GM18507 (cell line): ENCODE measurements at regions not wholly inside any gene's neighbourhood (a gene's known extent, or its start where the extent isn't known, plus 50 kb on each side); places are given as distances from the start of the nearest gene placed in this dataset.
A peak's percentile ranks its signal among the peaks of the same experiment; 100 is the strongest.

Experiments used
- DNase-seq: peaks from one replicate; pipeline ENCODE4 v3.0.0; 2011; ENCODE audit warnings: low read depth; ENCODE audit not compliant: insufficient read length; ENCODE audit errors: extremely low spot score
- FAIRE-seq: peaks from 2 replicates; lab custom pipeline; 2011; peaks lifted over from hg19 to GRCh38; lab: Jason Lieb, UNC

DNA sequence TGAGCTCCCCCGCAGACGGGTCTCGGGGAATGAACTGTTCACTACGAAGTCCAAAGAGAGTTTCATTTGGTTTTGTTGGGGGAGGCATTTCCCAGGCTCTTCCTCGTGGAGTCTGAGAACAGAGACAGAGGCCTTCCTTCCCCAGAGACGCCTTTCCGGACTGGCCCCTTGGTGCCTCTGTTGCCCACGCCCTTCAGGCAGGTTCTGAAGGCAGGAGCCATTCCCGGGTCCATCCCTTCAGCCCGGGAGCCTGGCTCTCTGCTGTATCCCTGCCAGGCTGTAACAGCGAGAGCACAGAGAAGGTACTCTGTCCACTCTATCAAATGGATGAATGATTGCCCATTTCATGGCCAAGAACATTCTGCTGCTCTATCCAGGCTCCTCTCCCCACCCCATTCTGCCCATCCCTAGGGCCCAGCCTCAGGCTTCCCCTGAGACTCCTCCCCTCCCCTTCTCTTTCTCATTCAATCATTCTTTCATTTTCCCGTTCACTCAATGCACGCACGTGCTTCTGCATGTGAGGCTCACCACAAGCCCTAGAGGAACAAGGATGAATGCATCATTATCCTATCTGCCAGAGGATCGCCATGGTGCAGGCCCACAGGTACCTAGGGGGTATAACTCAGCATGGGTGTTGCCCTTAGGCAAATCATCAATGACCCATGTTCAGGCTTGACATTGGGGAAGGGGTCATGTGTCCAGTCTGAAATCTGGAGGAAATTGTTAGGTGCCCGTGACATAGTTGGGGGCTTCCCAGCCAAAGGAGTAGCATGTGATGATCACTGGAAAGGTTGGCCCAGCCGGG lies 298.6 kb downstream of the ZNF536 start:
- DNase-seq (no peak), FAIRE-seq (no peak)

DNA sequence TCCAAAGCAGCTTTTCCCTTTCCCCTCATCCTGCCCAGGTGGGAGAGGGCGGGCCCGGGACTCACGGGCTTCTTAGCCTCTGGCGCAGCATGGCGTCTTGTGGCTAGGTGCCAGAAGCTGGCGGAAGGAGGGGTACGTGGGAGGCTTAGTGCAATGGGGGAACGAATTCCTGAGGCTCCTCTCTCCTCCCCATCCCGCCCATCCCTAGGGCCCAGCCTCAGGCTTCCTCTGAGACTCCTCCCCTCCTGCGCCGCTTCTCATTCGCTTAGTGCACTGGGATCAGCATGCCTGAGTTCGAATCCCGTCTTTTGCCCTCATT lies 297.8 kb downstream of the ZNF536 start:
- FAIRE-seq (no peak), DNase-seq (no peak)

- no peak for FAIRE-seq
Observed at GRCh38 chr19:30669329-30670010, 297.3 kb downstream of the ZNF536 start.

DNA sequence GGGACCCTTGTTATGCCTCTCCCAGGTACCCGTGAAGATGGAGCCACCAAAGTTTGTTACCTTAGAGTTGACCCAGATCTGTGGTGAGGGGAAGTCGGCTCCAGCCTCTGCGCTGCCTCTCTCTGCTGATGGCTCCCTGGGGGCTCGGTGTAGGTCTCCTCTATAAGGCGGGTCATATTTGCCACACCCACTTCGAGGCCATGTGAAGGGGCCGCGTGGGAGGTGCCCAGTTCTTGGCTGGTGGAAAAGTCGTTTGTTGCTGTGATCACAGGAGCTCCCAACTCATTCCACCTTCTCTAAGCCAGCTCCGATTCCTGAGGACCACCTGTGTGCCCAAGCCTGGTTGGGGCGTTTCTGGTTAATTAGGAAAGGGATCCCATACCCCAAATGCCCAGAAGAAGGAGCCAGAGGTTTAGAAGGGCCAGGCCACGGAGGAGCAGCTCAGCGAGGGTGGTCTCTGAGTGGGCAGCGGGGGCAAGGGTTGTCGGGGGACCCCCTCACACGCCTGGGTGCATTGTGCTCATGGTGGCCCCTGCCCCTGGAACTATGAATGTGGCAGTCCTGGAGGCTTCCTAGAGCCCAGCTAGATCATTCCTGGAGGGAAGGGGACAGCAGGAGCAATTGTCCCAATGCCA lies 296.5 kb downstream of the ZNF536 start:
- FAIRE-seq: no peak

More at GRCh38 chr19:30669329-30670010, 297.3 kb downstream of the ZNF536 start:
- no peak for DNase-seq

GRCh38 chr19:30667746-30668145 lies 295.6 kb downstream of the ZNF536 start:
- FAIRE-seq: no peak
- no peak for DNase-seq

More for the DNA sequence above, 296.5 kb downstream of the ZNF536 start:
- no peak for DNase-seq

DNA sequence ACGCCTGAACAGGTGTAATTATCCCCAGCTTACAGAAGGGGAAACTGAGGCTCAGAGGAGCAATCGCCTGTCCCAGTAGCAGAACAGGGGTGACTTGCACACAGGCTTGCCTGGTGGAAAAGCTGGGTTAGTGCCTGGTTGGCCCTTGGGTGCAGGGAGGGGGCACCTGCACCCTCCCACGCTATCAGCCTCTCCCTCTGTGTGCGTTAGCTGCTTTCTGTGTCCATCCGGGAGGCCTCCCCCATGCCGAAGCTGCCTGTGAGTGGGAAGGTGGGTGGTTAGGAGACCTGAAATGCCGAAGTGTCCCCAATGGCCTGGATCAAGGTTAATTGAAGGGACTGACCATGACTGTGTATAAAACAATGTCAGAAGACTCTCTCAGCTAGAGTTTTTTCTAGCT lies 295.0 kb downstream of the ZNF536 start:
- FAIRE-seq (no peak), DNase-seq (no peak)

DNA sequence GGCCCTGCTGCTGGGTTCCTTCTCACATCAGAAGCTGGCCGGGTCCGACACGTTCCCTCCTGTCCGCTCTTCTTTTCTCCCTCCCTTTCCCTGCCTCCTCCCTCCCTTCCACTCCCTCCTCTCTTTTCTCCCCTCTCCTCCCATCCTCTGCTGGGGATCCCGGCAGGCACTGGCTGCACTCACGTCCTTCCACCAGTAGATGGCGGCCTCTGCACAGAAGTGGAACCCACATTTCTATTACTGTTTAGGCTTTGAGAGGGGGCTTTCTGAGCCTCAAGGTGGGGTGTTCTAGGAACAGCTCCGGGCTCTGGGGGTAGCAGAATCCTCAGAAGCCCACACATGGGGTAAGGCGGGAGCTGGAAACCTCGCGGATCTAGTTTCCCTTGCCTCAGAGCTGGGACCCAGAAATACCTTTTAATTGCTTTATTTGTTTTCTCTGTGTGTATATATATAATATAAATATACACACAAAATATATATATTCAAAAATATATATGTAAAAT lies 294.2 kb downstream of the ZNF536 start:
- FAIRE-seq: no peak

GRCh38 chr19:30665449-30665848 lies 293.3 kb downstream of the ZNF536 start:
- FAIRE-seq: no peak
- no peak for DNase-seq

More for the DNA sequence above, 294.2 kb downstream of the ZNF536 start:
- peak; percentile 15 for DNase-seq

GRCh38 chr19:30663611-30664174 lies 291.5 kb downstream of the ZNF536 start:
- DNase-seq (no peak), FAIRE-seq (no peak)

DNA sequence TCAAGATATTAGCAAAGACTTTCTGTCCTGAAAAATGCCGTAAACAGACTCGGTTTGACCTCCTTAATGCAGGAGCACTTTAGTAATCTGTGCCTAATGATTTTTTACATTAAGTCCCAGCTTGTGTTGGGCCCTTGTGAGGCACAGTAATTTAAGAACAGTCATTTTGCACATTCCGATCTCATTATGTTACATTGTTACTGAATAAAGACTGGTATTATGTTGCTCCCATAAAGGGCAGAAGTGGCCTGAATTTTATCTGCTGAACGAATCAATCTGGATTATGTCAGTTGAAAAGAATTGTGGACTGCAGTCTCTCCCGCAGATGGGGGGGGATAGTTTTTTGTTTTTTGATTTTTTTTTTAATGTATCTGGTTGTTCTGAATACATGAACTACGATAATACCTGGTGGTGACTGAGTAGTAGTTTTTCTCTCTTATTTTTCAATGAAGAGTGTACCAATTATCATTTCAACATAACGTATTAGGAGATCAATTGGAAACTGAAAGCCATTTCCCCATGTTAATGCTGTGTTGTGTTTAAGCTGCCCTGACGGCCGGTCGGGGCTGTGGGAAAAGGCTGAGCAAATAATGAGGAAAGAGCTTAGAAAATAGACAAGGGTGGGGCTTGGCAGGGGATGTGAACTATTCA lies 290.2 kb downstream of the ZNF536 start:
- FAIRE-seq (no peak), DNase-seq (no peak)

- no peak for DNase-seq
- no peak for FAIRE-seq
Observed at GRCh38 chr19:30659638-30660037, 287.5 kb downstream of the ZNF536 start.

GRCh38 chr19:30656520-30657100 lies 284.4 kb downstream of the ZNF536 start:
- FAIRE-seq (no peak), DNase-seq (no peak)

- no peak for FAIRE-seq
Observed at GRCh38 chr19:30653646-30654386, 281.6 kb downstream of the ZNF536 start.

GRCh38 chr19:30652751-30653150 lies 280.6 kb downstream of the ZNF536 start:
- FAIRE-seq (no peak), DNase-seq (no peak)

More at GRCh38 chr19:30653646-30654386, 281.6 kb downstream of the ZNF536 start:
- no peak for DNase-seq

DNA sequence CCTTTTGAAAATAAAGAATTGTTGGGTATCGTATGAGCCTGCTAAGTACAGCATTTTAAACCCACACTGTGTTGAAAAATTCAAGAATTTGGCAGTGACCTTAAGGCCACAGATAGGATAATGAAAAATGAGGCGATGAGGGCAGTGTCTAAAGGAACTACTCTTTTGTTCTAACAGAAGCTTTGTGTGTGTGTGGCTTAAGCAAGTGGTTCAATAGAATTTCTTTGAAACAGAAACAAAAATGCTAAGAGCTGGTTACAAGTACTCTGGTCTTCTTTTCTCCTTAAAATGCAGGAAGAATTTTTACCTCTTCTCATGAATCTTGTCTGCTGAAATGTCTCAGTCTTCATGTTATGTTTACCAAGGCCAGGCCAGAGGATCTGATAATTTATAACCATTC lies 279.5 kb downstream of the ZNF536 start:
- no peak for DNase-seq
- FAIRE-seq: no peak

- no peak for FAIRE-seq
- no peak for DNase-seq
Observed at GRCh38 chr19:30651066-30651465, 278.9 kb downstream of the ZNF536 start.

- FAIRE-seq: peak; percentile 73
- peak; percentile 14 for DNase-seq
Observed at GRCh38 chr19:30649934-30650614, 277.9 kb downstream of the ZNF536 start.
